ENCODE measurements at regions not wholly inside any gene's neighbourhood (a gene's known extent, or its start where the extent isn't known, plus 50 kb on each side); places are given as distances from the start of the nearest gene placed in this dataset.

GRCh38 chr5:167317884-167318283 lies 973.6 kb upstream of the WWC1 start:
- TF ChIP-seq CTCF (IDR thresholded peaks at IDR 0.05), result no peak
- no peak for TF ChIP-seq POLR2A (IDR thresholded peaks at IDR 0.05)

Data from thyroid gland (tissue), 4 donors.